ENCODE measurements at regions not wholly inside any gene's neighbourhood (a gene's known extent, or its start where the extent isn't known, plus 50 kb on each side); places are given as distances from the start of the nearest gene placed in this dataset.

- DNase-seq (peak; percentile 33), ATAC-seq (no peak)
- H3K9ac ChIP-seq (ENCODE audit: low read length), result no peak overlapping the region
- no peak overlapping the region for H3K4me2 ChIP-seq (ENCODE audit: low read length)
- intact Hi-C loops (cut with micrococcal nuclease), result no loop called here
- no peak for TF ChIP-seq EZH2 (IDR thresholded peaks at IDR 0.05; ENCODE audit: low read length, unreplicated experiment)
- TF ChIP-seq CTCF (conservative IDR thresholded peaks at IDR 0.05; ENCODE audit: low read depth, low read length), result no peak
- no peak for TF ChIP-seq EZH2phosphoT487 (IDR thresholded peaks at IDR 0.05; ENCODE audit: borderline replicate concordance, low read length)
- no peaks in the 10 kb centered on the region for H3K36me3 ChIP-seq (ENCODE audit: low read depth, low read length)
- BruUV-seq (replicated peaks), result no TSS peak
- no peaks in the 10 kb centered on the region for H4K20me1 ChIP-seq (ENCODE audit: low read length)
- H2AFZ ChIP-seq (ENCODE audit: low read length), result no peak overlapping the region
- no peak overlapping the region for H3K27ac ChIP-seq (ENCODE audit: low read length)
- H3K4me3 ChIP-seq (ENCODE audit: low read length), result no peak overlapping the region
- H3K79me2 ChIP-seq (ENCODE audit: low read length), result no peaks in the 10 kb centered on the region
- peaks cover 8% of the 10 kb centered on the region for H3F3A ChIP-seq (ENCODE audit: low read length, unreplicated experiment)
- H3K4me1 ChIP-seq (ENCODE audit: insufficient read depth, low read length), result peaks cover 34% of the 10 kb centered on the region
- ChIA-PET POLR2A (ENCODE audit: unreplicated experiment) (no interaction called here), CTCF (no interaction called here)
- H3K9me3 ChIP-seq (ENCODE audit: low read length), result no peaks in the 10 kb centered on the region
- H3K27me3 ChIP-seq (ENCODE audit: low read length), result no peaks in the 10 kb centered on the region
- H3K9me2 ChIP-seq (replicated peaks; ENCODE audit: low read length), result no peaks in the 10 kb centered on the region
Observed at GRCh38 chr12:91781114-91781513, 364.5 kb downstream of the BTG1 start.

GRCh38 chr12:91778938-91779400, 366.7 kb downstream of the BTG1 start:
- Histone ChIP-seq H2AFZ (ENCODE audit: low read length) (peak overlapping the region; percentile 43), H3K4me3 (ENCODE audit: low read length) (peak overlapping the region; percentile 38), H3K36me3 (ENCODE audit: low read depth, low read length) (no peaks in the 10 kb centered on the region), H3F3A (ENCODE audit: low read length, unreplicated experiment) (peaks cover 8% of the 10 kb centered on the region), H3K9me2 (replicated peaks; ENCODE audit: low read length) (no peaks in the 10 kb centered on the region), H4K20me1 (ENCODE audit: low read length) (no peaks in the 10 kb centered on the region), H3K4me2 (ENCODE audit: low read length) (peak overlapping the region; percentile 75), H3K9ac (ENCODE audit: low read length) (peak overlapping the region; percentile 93), H3K79me2 (ENCODE audit: low read length) (no peaks in the 10 kb centered on the region), H3K27ac (ENCODE audit: low read length) (peak overlapping the region; percentile 99), H3K27me3 (ENCODE audit: low read length) (no peaks in the 10 kb centered on the region), H3K9me3 (ENCODE audit: low read length) (no peaks in the 10 kb centered on the region), H3K4me1 (ENCODE audit: insufficient read depth, low read length) (peaks cover 47% of the 10 kb centered on the region)
- intact Hi-C loops (cut with micrococcal nuclease), result loop anchor here (2.0 to 10.0 kb wide), 4 partner anchors 74 to 360 kb away; no protein-coding TSS in a partner anchor
- ChIA-PET CTCF (interaction anchor here (0.6 kb wide), 1 partner anchor 396 kb away, joined by 3 read pairs; no protein-coding TSS in a partner anchor), POLR2A (ENCODE audit: unreplicated experiment) (interaction anchor here (0.6 to 1.3 kb wide), 2 partner anchors 367 to 816 kb away, joined by 3 to 12 read pairs; partner anchors contain the start of gene BTG1)
- no TSS peak for BruUV-seq (replicated peaks)
- peak; percentile 87 for ATAC-seq
- peak; percentile 97 for DNase-seq
- TF ChIP-seq EZH2phosphoT487 (IDR thresholded peaks at IDR 0.05; ENCODE audit: borderline replicate concordance, low read length) (no peak), EZH2 (IDR thresholded peaks at IDR 0.05; ENCODE audit: low read length, unreplicated experiment) (no peak), CTCF (conservative IDR thresholded peaks at IDR 0.05; ENCODE audit: low read depth, low read length) (no peak)

- peaks cover 8% of the 10 kb centered on the region for H3F3A ChIP-seq (ENCODE audit: low read length, unreplicated experiment)
- CTCF ChIA-PET, result no interaction called here
- peak overlapping the region; percentile 75 for H3K4me2 ChIP-seq (ENCODE audit: low read length)
- H3K9me3 ChIP-seq (ENCODE audit: low read length), result no peaks in the 10 kb centered on the region
- POLR2A ChIA-PET (ENCODE audit: unreplicated experiment), result interaction anchor here (1.0 to 1.3 kb wide), 2 partner anchors 367 to 368 kb away, joined by 6 to 12 read pairs; partner anchors contain the start of gene BTG1
- peaks cover 54% of the 10 kb centered on the region for H3K4me1 ChIP-seq (ENCODE audit: insufficient read depth, low read length)
- peak overlapping the region; percentile 93 for H3K9ac ChIP-seq (ENCODE audit: low read length)
- TSS peak; percentile 89 for BruUV-seq (replicated peaks)
- ATAC-seq, result peak; percentile 21; the same call in 1 of the 2 replicates
- no peaks in the 10 kb centered on the region for H3K36me3 ChIP-seq (ENCODE audit: low read depth, low read length)
- no peak for DNase-seq
- H3K27me3 ChIP-seq (ENCODE audit: low read length), result no peaks in the 10 kb centered on the region
- intact Hi-C loops (cut with micrococcal nuclease), result loop anchor here (2.0 to 10.0 kb wide), 4 partner anchors 73 to 361 kb away; no protein-coding TSS in a partner anchor
- H3K27ac ChIP-seq (ENCODE audit: low read length), result peak overlapping the region; percentile 99
- H2AFZ ChIP-seq (ENCODE audit: low read length), result peak overlapping the region; percentile 43
- H3K79me2 ChIP-seq (ENCODE audit: low read length), result no peaks in the 10 kb centered on the region
- H3K9me2 ChIP-seq (replicated peaks; ENCODE audit: low read length), result no peaks in the 10 kb centered on the region
- peak overlapping the region; percentile 22; the same call in 1 of the 2 replicates for H3K4me3 ChIP-seq (ENCODE audit: low read length)
- TF ChIP-seq EZH2phosphoT487 (IDR thresholded peaks at IDR 0.05; ENCODE audit: borderline replicate concordance, low read length) (no peak), CTCF (conservative IDR thresholded peaks at IDR 0.05; ENCODE audit: low read depth, low read length) (no peak), EZH2 (IDR thresholded peaks at IDR 0.05; ENCODE audit: low read length, unreplicated experiment) (no peak)
- H4K20me1 ChIP-seq (ENCODE audit: low read length), result no peaks in the 10 kb centered on the region
Observed at GRCh38 chr12:91778091-91778832, 367.4 kb downstream of the BTG1 start.

Data from PC-3 (cell line).